CD4-positive, alpha-beta memory T cell (primary cell): ENCODE measurements at regions not wholly inside any gene's neighbourhood (a gene's known extent, or its start where the extent isn't known, plus 50 kb on each side); places are given as distances from the start of the nearest gene placed in this dataset.

Experiments
- CTCF ChIA-PET: fragments of 350-600 bp; sonication (Branson Sonifier 250); formaldehyde crosslinking; loops from one replicate; lab custom pipeline; 2021; ENCODE audit warnings: inconsistent platforms; ENCODE audit not compliant: partially characterized antibody; lab: Charles Lee
- POLR2A ChIA-PET: fragments of 350-600 bp; sonication (Branson Sonifier 250); formaldehyde crosslinking; loops from one replicate; lab custom pipeline; 2021; ENCODE audit not compliant: partially characterized antibody; lab: Charles Lee
- DNase-seq, 5 donors: peaks; one replicate each; pipeline versions ENCODE4 v3.0.0 to v3.0.0-alpha.2; 2020 to 2022; ENCODE audit warnings: mixed read lengths in 1 of 5
- H3K27ac ChIP-seq: one replicate; pipeline ENCODE4 v1.7.0; 2013; ENCODE audit warnings: low read depth, low read length
- H3K27me3 ChIP-seq: 2 replicates; pipeline ENCODE4 v1.7.0; 2013; ENCODE audit warnings: mild to moderate bottlenecking, low read length, moderate library complexity; ENCODE audit not compliant: insufficient read depth
- H3K36me3 ChIP-seq: 2 replicates; pipeline ENCODE4 v1.7.0; 2013; ENCODE audit warnings: mild to moderate bottlenecking, low read length, moderate library complexity; ENCODE audit not compliant: insufficient read depth
- H3K4me1 ChIP-seq: 2 replicates; pipeline ENCODE4 v1.7.0; 2013; ENCODE audit warnings: mild to moderate bottlenecking, low read length, moderate library complexity; ENCODE audit not compliant: insufficient read depth
- H3K4me3 ChIP-seq, 2 donors: one replicate each; pipeline ENCODE4 v1.7.0; 2013; ENCODE audit warnings: low read length in 2 of 2, mild to moderate bottlenecking in 1 of 2
- H3K9me3 ChIP-seq, 2 donors: one replicate each; pipeline ENCODE4 v1.7.0; 2013; ENCODE audit warnings: low read length in 2 of 2, control low read depth in 1 of 2; ENCODE audit not compliant: control insufficient read depth in 1 of 2
- H3K27ac Mint-ChIP-seq, 7 donors: one replicate each; pipeline ENCODE4 v1.8.0; 2020 to 2021; ENCODE audit warnings: mixed read lengths in 7 of 7, mild to moderate bottlenecking in 6 of 7, inconsistent platforms in 3 of 7, moderate library complexity in 3 of 7
- H3K27me3 Mint-ChIP-seq, 2 donors: one replicate each; pipeline ENCODE4 v1.8.0; 2020 to 2021; ENCODE audit warnings: mixed read lengths in 2 of 2
- H3K36me3 Mint-ChIP-seq, 2 donors: one replicate each; pipeline ENCODE4 v1.8.0; 2020 to 2021; ENCODE audit warnings: mixed read lengths in 2 of 2, inconsistent platforms in 1 of 2, mild to moderate bottlenecking in 1 of 2
- H3K4me1 Mint-ChIP-seq, 4 donors: one replicate each; pipeline ENCODE4 v1.8.0; 2020 to 2021; ENCODE audit warnings: mixed read lengths in 4 of 4, mild to moderate bottlenecking in 1 of 4
- H3K4me3 Mint-ChIP-seq, 8 donors: one replicate each; pipeline ENCODE4 v1.8.0; 2020 to 2021; ENCODE audit warnings: mixed read lengths in 8 of 8, mild to moderate bottlenecking in 7 of 8, moderate library complexity in 6 of 8, inconsistent platforms in 3 of 8
- H3K9me3 Mint-ChIP-seq, 8 donors: one replicate each; pipeline ENCODE4 v1.8.0; 2020 to 2021; ENCODE audit warnings: mixed read lengths in 8 of 8, mild to moderate bottlenecking in 5 of 8, inconsistent platforms in 3 of 8, moderate library complexity in 1 of 8
- intact Hi-C: fragments of 100-400 bp; cut with micrococcal nuclease; formaldehyde crosslinking; loops from one replicate; pipeline ENCODE4 v1.15.1; 2023

DNA sequence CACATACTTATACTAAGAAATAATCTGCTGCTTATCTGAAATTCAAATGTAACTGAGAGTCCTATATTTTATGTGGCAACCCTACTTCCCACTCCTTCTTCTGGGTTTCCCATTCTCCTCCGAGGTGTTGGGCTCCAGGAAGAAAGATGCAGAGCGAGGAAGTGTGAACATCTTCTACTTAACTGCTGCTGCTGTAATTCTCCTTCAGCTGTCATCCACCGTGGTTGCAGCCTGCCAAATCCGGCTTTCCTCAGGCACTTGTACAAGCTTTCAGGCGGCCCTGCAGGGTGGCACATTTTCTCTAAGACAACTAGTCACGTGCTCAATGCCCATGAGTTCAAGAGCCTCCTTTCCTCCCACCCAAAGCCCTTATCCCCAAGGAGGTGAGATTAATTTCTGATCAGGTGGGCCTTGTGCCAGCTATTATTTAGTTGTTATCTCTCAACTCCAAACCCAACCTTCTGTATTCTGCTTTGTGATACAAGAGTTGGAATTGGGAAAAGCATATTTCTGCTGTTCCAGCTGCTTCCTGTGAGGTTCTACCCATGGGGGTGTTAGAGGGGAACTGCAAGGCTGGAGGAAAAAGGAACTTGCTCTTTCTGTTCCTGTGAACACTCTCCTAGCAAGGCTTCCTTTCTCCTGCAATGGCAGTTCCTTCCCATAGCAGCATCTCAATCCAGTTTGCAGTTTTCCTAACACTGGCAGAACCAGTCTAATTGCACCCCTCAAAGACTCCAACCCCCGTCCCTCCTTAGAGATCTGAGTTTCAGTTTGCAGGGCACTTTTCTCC, 67.6 kb upstream of the RBBP6 start:
- no peaks in the 10 kb centered on the region for H3K4me1 ChIP-seq
- H3K36me3 ChIP-seq: no peaks in the 10 kb centered on the region
- H3K27ac ChIP-seq: no peak overlapping the region
- Mint-ChIP-seq H3K4me1 (no peaks in the 10 kb centered on the region), H3K9me3 (peaks cover 2 to 30% (median 19%) of the 10 kb centered on the region in 8 donors), H3K27ac (no peak overlapping the region), H3K27me3 (peaks cover 10 to 15% of the 10 kb centered on the region in 2 donors), H3K4me3 (no peak overlapping the region), H3K36me3 (no peaks in the 10 kb centered on the region)
- H3K27me3 ChIP-seq: no peaks in the 10 kb centered on the region
- no peak overlapping the region for H3K4me3 ChIP-seq
- no peak for DNase-seq
- H3K9me3 ChIP-seq: no peaks in the 10 kb centered on the region
- ChIA-PET POLR2A (no interaction called here), CTCF (no interaction called here)
- intact Hi-C loops: no loop called here

DNA sequence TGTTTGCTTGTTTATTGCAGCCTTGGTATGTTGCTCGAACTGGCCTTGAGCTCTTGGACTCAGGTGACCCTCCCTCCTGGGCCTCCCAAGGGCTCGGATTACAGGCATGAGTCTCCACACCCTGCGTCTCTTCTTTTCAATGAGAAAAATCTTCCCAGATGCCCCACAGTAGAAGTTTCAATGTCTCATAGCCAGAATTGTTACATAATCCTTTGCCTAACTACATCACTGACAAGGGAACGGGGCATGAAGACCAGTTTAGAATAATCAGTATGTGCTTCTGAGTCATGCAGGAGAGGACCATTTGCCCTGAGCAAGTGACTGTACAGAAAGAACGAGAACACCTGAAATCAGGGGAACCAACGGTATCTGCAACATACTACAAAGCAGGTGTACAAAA, 61.9 kb upstream of the RBBP6 start:
- Mint-ChIP-seq H3K4me1 (no peaks in the 10 kb centered on the region), H3K36me3 (no peaks in the 10 kb centered on the region), H3K27me3 (peaks cover 6 to 12% of the 10 kb centered on the region in 2 donors), H3K27ac (no peak overlapping the region), H3K4me3 (no peak overlapping the region), H3K9me3 (peaks cover 2 to 27% (median 18%) of the 10 kb centered on the region in 8 donors)
- POLR2A ChIA-PET: no interaction called here
- no peaks in the 10 kb centered on the region for H3K4me1 ChIP-seq
- DNase-seq: no peak
- H3K36me3 ChIP-seq: no peaks in the 10 kb centered on the region
- H3K27ac ChIP-seq: no peak overlapping the region
- no peaks in the 10 kb centered on the region for H3K9me3 ChIP-seq
- CTCF ChIA-PET: no interaction called here
- H3K4me3 ChIP-seq: no peak overlapping the region
- no peaks in the 10 kb centered on the region for H3K27me3 ChIP-seq
- intact Hi-C loops: no loop called here

DNA sequence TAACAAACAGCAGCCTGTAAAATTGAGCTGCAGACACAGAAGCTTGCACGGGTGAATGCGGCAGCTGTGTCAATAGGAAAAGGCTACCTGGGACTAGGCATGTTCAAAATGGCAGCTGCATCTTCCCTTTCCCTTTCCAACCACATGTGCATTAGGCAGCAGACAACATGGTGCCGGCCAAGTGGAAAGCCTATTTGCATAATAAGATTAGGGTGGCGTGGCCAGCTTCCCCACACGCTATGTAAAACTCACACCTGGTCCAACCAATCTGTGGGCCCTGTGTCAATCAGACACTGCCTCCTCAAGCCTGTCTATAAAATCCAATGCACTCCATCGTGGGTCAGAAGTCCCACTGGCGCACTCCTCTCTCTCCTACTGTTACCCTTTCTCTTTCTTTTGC, 61.0 kb upstream of the RBBP6 start:
- Mint-ChIP-seq H3K27me3 (peaks cover 8 to 13% of the 10 kb centered on the region in 2 donors), H3K27ac (peak overlapping the region in 1 of 7 donors; percentile 57), H3K4me3 (no peak overlapping the region), H3K4me1 (no peaks in the 10 kb centered on the region), H3K36me3 (no peaks in the 10 kb centered on the region), H3K9me3 (peaks cover 2 to 23% (median 17%) of the 10 kb centered on the region in 8 donors)
- DNase-seq: no peak
- Histone ChIP-seq H3K27ac (no peak overlapping the region), H3K9me3 (no peaks in the 10 kb centered on the region), H3K4me1 (no peaks in the 10 kb centered on the region), H3K27me3 (no peaks in the 10 kb centered on the region), H3K36me3 (no peaks in the 10 kb centered on the region), H3K4me3 (no peak overlapping the region)
- intact Hi-C loops: no loop called here
- POLR2A ChIA-PET: no interaction called here
- CTCF ChIA-PET: no interaction called here

DNA sequence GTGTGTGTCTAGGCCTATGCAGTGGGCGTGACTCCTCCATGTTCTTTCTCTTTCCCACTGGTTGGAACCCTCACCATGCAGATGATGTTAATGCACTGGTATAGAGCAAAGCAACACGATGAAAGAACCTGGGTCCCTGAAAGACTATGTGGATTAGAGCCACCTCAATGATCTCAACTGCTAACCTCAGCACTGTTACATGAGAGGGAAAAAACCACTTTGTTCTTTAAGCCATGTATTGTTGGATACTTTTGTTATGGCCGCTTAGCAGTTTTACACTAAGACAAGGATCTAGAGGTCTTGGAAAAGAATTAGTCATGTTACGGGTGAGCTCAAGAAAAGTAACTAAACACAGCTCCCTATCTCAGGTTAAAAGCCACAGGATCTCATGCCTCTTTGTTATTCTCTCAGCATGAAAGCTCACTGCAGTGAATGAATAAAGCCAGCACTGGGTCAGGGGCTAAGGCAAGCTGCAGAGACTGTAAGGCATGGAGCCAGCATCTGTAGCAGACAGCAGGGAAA, 56.6 kb upstream of the RBBP6 start:
- H3K9me3 ChIP-seq: no peaks in the 10 kb centered on the region
- intact Hi-C loops: no loop called here
- no peak overlapping the region for H3K27ac Mint-ChIP-seq
- no peaks in the 10 kb centered on the region for H3K4me1 ChIP-seq
- H3K27me3 Mint-ChIP-seq: peaks cover 6 to 14% of the 10 kb centered on the region in 2 donors
- H3K4me1 Mint-ChIP-seq: no peaks in the 10 kb centered on the region
- H3K27me3 ChIP-seq: no peaks in the 10 kb centered on the region
- ChIA-PET POLR2A (no interaction called here), CTCF (interaction anchor here (1.1 kb wide), 1 partner anchor 11 kb away, joined by 3 read pairs; no protein-coding TSS in a partner anchor)
- H3K36me3 Mint-ChIP-seq: no peaks in the 10 kb centered on the region
- no peaks in the 10 kb centered on the region for H3K36me3 ChIP-seq
- DNase-seq: no peak
- no peak overlapping the region for H3K4me3 ChIP-seq
- no peak overlapping the region for H3K4me3 Mint-ChIP-seq
- H3K9me3 Mint-ChIP-seq: peaks cover 0 to 12% (median under 1%) of the 10 kb centered on the region in 8 donors
- H3K27ac ChIP-seq: no peak overlapping the region

DNA sequence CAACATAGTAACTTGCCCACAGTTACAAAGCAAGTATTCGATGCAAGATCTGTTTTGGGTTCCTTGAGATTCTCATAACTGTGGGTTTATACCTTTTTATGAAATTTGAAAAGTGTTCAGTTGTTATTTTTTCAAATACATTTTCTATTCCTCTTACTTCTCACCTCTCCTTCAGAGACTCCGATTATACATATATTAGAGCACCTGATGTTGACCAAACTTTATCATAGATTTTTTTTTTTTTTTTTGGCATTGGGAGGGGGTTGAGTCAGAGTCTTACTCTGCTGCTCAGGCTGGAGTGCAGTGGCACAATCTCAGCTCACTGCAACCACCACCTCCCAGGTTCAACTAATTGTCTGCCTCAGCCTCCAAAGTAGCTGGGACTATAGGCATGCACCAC, 51.3 kb upstream of the RBBP6 start:
- Histone ChIP-seq H3K36me3 (no peaks in the 10 kb centered on the region), H3K27ac (no peak overlapping the region), H3K27me3 (no peaks in the 10 kb centered on the region), H3K4me3 (no peak overlapping the region), H3K4me1 (no peaks in the 10 kb centered on the region), H3K9me3 (no peaks in the 10 kb centered on the region)
- no peak overlapping the region for H3K4me3 Mint-ChIP-seq
- peaks cover 10 to 17% of the 10 kb centered on the region in 2 donors for H3K27me3 Mint-ChIP-seq
- CTCF ChIA-PET: no interaction called here
- H3K4me1 Mint-ChIP-seq: no peaks in the 10 kb centered on the region
- DNase-seq: no peak
- intact Hi-C loops: no loop called here
- no peak overlapping the region for H3K27ac Mint-ChIP-seq
- no peaks in the 10 kb centered on the region for H3K36me3 Mint-ChIP-seq
- POLR2A ChIA-PET: no interaction called here
- peaks cover 0 to 17% (median 7%) of the 10 kb centered on the region in 8 donors for H3K9me3 Mint-ChIP-seq
